Subcutaneous abdominal adipose tissue (tissue), 5 donors: ENCODE measurements at regions not wholly inside any gene's neighbourhood (a gene's known extent, or its start where the extent isn't known, plus 50 kb on each side); places are given as distances from the start of the nearest gene placed in this dataset.

Source experiments
- H3K27ac ChIP-seq: one replicate; pipeline ENCODE4 v1.7.0; 2013; ENCODE audit warnings: low read depth, mild to moderate bottlenecking, inconsistent platforms, low read length, moderate library complexity
- H3K27me3 ChIP-seq, 5 donors: one replicate each; pipeline ENCODE4 v1.7.0; 2013; ENCODE audit warnings: low read length in 5 of 5, inconsistent platforms in 1 of 5; ENCODE audit not compliant: control insufficient read depth in 5 of 5, insufficient read depth in 4 of 5
- H3K36me3 ChIP-seq, 5 donors: one replicate each; pipeline ENCODE4 v1.7.0; 2013; ENCODE audit warnings: low read length in 5 of 5; ENCODE audit not compliant: control insufficient read depth in 5 of 5, insufficient read depth in 5 of 5
- H3K4me1 ChIP-seq, 5 donors: one replicate each; pipeline ENCODE4 v1.7.0; 2013; ENCODE audit warnings: low read length in 5 of 5, mild to moderate bottlenecking in 3 of 5, moderate library complexity in 1 of 5; ENCODE audit not compliant: control insufficient read depth in 5 of 5, insufficient read depth in 5 of 5
- H3K4me3 ChIP-seq, 5 donors: one replicate each; pipeline ENCODE4 v1.7.0; 2013; ENCODE audit warnings: low read length in 5 of 5, low read depth in 1 of 5
- H3K9ac ChIP-seq, 5 donors: one replicate each; pipeline ENCODE4 v1.7.0; 2013; ENCODE audit warnings: low read length in 5 of 5, mild to moderate bottlenecking in 4 of 5, moderate library complexity in 3 of 5
- H3K9me3 ChIP-seq, 5 donors: one replicate each; pipeline ENCODE4 v1.7.0; 2013; ENCODE audit warnings: low read length in 5 of 5; ENCODE audit not compliant: control insufficient read depth in 5 of 5
- donor health status: healthy.
- donor health status: healthy.
- donor health status: healthy.
- donor health status: healthy.
- donor health status: healthy.

GRCh38 chr13:24041651-24042225, 118.8 kb upstream of the SPATA13 start:
- Histone ChIP-seq H3K9me3 (peaks cover 0 to 5% (median 2%) of the 10 kb centered on the region in 5 donors), H3K9ac (no peak overlapping the region), H3K27me3 (no peaks in the 10 kb centered on the region), H3K4me1 (peaks cover 0 to 3% (median 0%) of the 10 kb centered on the region in 5 donors), H3K4me3 (no peak overlapping the region), H3K36me3 (no peaks in the 10 kb centered on the region), H3K27ac (no peak overlapping the region)

DNA sequence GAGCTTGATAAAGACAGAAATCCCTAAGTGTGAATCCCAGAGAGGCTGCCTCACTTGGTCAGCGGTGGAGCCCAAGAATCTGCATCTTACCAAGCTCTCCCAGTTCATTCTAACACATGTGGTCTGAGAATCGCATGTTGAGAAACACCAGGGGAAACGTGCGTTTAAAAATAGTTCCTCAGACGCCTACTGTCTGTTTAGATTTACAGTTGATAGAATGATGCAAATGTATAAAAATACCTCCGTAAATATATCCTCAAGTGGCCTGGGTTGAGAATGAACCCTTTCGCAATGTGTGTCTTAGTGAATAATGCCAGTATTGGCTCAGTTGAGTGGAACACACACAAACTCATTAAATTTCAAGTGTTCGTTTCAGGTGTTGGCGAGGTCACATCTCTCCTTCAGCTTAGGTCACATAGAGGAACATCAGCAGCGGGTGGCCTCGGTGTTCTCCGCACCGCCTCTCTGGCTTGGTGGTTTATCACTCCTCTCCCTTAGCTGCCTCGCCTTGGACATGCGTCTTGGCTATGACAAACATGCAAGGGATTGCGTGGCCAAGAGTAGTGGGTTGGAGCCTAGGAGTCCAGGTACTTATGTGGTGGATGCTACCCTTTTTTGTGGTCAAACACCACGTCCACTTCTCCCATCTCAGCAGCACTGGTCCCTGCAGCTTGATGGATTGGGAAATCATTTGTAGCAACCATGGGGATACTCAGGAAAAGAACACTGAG, 117.6 kb upstream of the SPATA13 start:
- H3K4me3 ChIP-seq, result no peak overlapping the region
- peaks cover 0 to 7% (median 5%) of the 10 kb centered on the region in 5 donors for H3K9me3 ChIP-seq
- H3K4me1 ChIP-seq, result peaks cover 0 to 3% (median 0%) of the 10 kb centered on the region in 5 donors
- H3K27ac ChIP-seq, result no peak overlapping the region
- no peaks in the 10 kb centered on the region for H3K36me3 ChIP-seq
- H3K27me3 ChIP-seq, result no peaks in the 10 kb centered on the region
- no peak overlapping the region for H3K9ac ChIP-seq

- Histone ChIP-seq H3K27me3 (no peaks in the 10 kb centered on the region), H3K36me3 (no peaks in the 10 kb centered on the region), H3K9me3 (peaks cover 0 to 7% (median 5%) of the 10 kb centered on the region in 5 donors), H3K27ac (no peak overlapping the region), H3K9ac (no peak overlapping the region), H3K4me1 (peaks cover 0 to 3% (median 0%) of the 10 kb centered on the region in 5 donors), H3K4me3 (no peak overlapping the region)
Measured at GRCh38 chr13:24043590-24044350, 116.8 kb upstream of the SPATA13 start.

DNA sequence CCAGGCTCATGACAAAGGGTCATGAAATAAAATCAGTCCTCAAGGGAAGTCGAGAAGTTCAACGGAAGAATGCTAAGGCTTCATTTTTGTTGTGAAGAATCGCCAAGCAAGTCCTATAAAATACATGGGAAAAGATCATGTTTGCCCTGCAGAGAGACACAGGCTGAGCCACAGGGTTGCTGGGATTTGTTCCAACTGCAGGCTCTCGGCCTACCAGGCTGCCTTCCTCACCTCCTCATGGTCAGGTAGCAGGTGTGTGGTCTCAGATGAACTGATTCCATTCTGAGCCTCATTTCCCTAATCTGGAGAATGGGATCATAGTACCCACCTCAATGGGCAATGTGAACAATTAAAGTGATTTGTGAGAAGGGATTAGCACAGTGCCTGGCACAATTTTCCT, 114.9 kb upstream of the SPATA13 start:
- peaks cover 0 to 10% (median 4%) of the 10 kb centered on the region in 5 donors for H3K4me1 ChIP-seq
- H3K36me3 ChIP-seq, result no peaks in the 10 kb centered on the region
- H3K27ac ChIP-seq, result no peak overlapping the region
- no peak overlapping the region for H3K9ac ChIP-seq
- H3K27me3 ChIP-seq, result no peaks in the 10 kb centered on the region
- H3K9me3 ChIP-seq, result peaks cover 0 to 7% (median 5%) of the 10 kb centered on the region in 5 donors
- H3K4me3 ChIP-seq, result no peak overlapping the region

GRCh38 chr13:24050292-24050711, 110.2 kb upstream of the SPATA13 start:
- Histone ChIP-seq H3K27ac (no peak overlapping the region), H3K9me3 (peaks cover 0 to 7% (median 5%) of the 10 kb centered on the region in 5 donors), H3K9ac (no peak overlapping the region), H3K27me3 (no peaks in the 10 kb centered on the region), H3K4me1 (peaks cover 0 to 25% (median 11%) of the 10 kb centered on the region in 5 donors), H3K36me3 (no peaks in the 10 kb centered on the region), H3K4me3 (no peak overlapping the region)

- Histone ChIP-seq H3K9ac (no peak overlapping the region), H3K27ac (no peak overlapping the region), H3K9me3 (peaks cover 0 to 7% (median 5%) of the 10 kb centered on the region in 5 donors), H3K4me1 (peaks cover 0 to 25% (median 11%) of the 10 kb centered on the region in 5 donors), H3K27me3 (no peaks in the 10 kb centered on the region), H3K4me3 (no peak overlapping the region), H3K36me3 (no peaks in the 10 kb centered on the region)
Measured at GRCh38 chr13:24050796-24051715, 109.5 kb upstream of the SPATA13 start.

- no peaks in the 10 kb centered on the region for H3K9me3 ChIP-seq
- H3K9ac ChIP-seq, result no peak overlapping the region
- H3K4me3 ChIP-seq, result no peak overlapping the region
- H3K36me3 ChIP-seq, result no peaks in the 10 kb centered on the region
- peaks cover 0 to 25% (median 11%) of the 10 kb centered on the region in 5 donors for H3K4me1 ChIP-seq
- H3K27ac ChIP-seq, result no peak overlapping the region
- no peaks in the 10 kb centered on the region for H3K27me3 ChIP-seq
Measured at GRCh38 chr13:24052547-24053518, 107.7 kb upstream of the SPATA13 start.

DNA sequence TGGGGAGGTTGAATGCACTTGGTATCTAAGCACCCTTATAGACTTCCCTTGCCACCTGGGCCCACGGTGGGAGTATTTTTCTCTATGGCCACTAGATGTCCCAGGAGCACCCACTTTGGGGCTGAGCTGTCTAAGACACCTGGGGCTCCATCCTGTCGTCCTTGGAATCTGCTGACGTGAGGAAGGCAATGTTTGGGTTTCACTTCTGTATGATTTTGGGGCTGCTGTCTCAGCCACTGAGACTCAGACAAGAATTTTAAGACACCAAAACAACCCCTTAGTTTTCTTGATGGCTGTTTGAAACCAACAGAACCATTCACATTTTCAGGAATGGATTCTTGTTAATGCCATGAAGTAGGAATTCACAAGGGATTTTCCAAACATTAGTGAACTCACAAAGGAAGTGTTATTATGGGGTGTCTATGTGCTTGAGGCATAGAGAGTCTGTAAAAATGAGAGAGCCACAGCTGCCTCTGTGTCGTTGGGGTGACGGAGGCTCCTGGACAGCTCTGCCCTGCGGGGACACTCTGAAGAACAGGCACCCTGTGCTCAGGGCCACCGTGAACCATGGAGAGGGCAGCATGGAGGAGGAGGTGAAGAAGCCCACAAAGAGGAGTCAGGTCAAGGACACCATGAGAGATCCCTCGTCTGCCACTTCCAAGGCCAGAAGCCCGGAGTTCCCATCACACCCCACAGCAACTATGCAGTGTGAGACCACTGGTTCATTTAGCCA, 106.8 kb upstream of the SPATA13 start:
- Histone ChIP-seq H3K36me3 (no peaks in the 10 kb centered on the region), H3K27me3 (no peaks in the 10 kb centered on the region), H3K9ac (no peak overlapping the region), H3K4me1 (peaks cover 0 to 25% (median 11%) of the 10 kb centered on the region in 5 donors), H3K27ac (no peak overlapping the region), H3K4me3 (no peak overlapping the region), H3K9me3 (no peaks in the 10 kb centered on the region)
